DOHH2 (cell line): ENCODE measurements at regions not wholly inside any gene's neighbourhood (a gene's known extent, or its start where the extent isn't known, plus 50 kb on each side); places are given as distances from the start of the nearest gene placed in this dataset.
"Not testable (repeated sequence)": the region's sequence is repeated elsewhere in the genome, so short reads cannot be mapped to it uniquely, and the experiment has no call there.

ENCODE experiments used
- H3F3A ChIP-seq: fragments of 200-600 bp; sonication (generic), shearing (Covaris generic); 2 replicates; pipeline ENCODE4 v1.6.0; 2016; ENCODE audit warnings: antibody characterized with exemption, mild to moderate bottlenecking; ENCODE audit not compliant: control insufficient read depth, insufficient read depth
- H3K27ac ChIP-seq: fragments of 200-600 bp; sonication (generic); 2 replicates; pipeline ENCODE4 v1.5.1; 2014; ENCODE audit warnings: low read depth, mild to moderate bottlenecking, low read length, moderate library complexity
- H3K27me3 ChIP-seq: fragments of 200-600 bp; sonication (generic); 2 replicates; pipeline ENCODE4 v1.6.1; 2014; ENCODE audit warnings: mild to moderate bottlenecking, low read length, mixed read lengths; ENCODE audit not compliant: control insufficient read depth
- H3K36me3 ChIP-seq: fragments of 200-600 bp; sonication (generic); 2 replicates; pipeline ENCODE4 v1.6.1; 2014; ENCODE audit warnings: mild to moderate bottlenecking, low read length, moderate library complexity, mixed read lengths; ENCODE audit not compliant: control insufficient read depth
- H3K4me1 ChIP-seq: fragments of 200-600 bp; sonication (generic); 2 replicates; pipeline ENCODE4 v1.6.1; 2014; ENCODE audit warnings: mild to moderate bottlenecking, low read length, mixed read lengths; ENCODE audit not compliant: control insufficient read depth
- H3K4me2 ChIP-seq: fragments of 200-600 bp; sonication (generic); 2 replicates; pipeline ENCODE4 v1.6.0; 2014; ENCODE audit warnings: mild to moderate bottlenecking, low read length, moderate library complexity
- H3K4me3 ChIP-seq: fragments of 200-600 bp; sonication (generic); 2 replicates; pipeline ENCODE4 v1.5.1; 2014; ENCODE audit warnings: mild to moderate bottlenecking, low read length, mixed read lengths
- H3K79me2 ChIP-seq: fragments of 200-600 bp; sonication (generic); 2 replicates; pipeline ENCODE4 v1.6.1; 2014; ENCODE audit warnings: mild to moderate bottlenecking, low read length, mixed read lengths; ENCODE audit not compliant: control insufficient read depth
- H3K9me2 ChIP-seq: fragments of 200-600 bp; sonication (generic); replicated peaks from 2 replicates; pipeline ENCODE4 v1.6.1; 2014; ENCODE audit warnings: mild to moderate bottlenecking, low read length, mixed read lengths; ENCODE audit not compliant: control insufficient read depth
- H3K9me3 ChIP-seq: fragments of 200-600 bp; sonication (generic); 2 replicates; pipeline ENCODE4 v1.6.1; 2014; ENCODE audit warnings: antibody characterized with exemption, low read length, mixed read lengths; ENCODE audit not compliant: control insufficient read depth, insufficient read depth
- H4K20me1 ChIP-seq: fragments of 200-600 bp; sonication (generic); 2 replicates; pipeline ENCODE4 v1.6.0; 2014; ENCODE audit warnings: low read depth, mild to moderate bottlenecking, antibody characterized with exemption, low read length, moderate library complexity; ENCODE audit not compliant: control insufficient read depth, insufficient read depth
- CTCF ChIP-seq: fragments of 200-600 bp; sonication (generic); IDR thresholded peaks from one replicate; pipeline ENCODE4 v1.5.1; 2014; ENCODE audit warnings: antibody characterized with exemption, mild to moderate bottlenecking, low read depth, low read length; ENCODE audit not compliant: poor library complexity, severe bottlenecking
- EZH2phosphoT487 ChIP-seq: fragments of 200-600 bp; sonication (generic); IDR thresholded peaks from 2 replicates; pipeline ENCODE4 v1.6.1; 2017; ENCODE audit warnings: borderline replicate concordance, mild to moderate bottlenecking, antibody characterized with exemption, low read length, moderate library complexity, mixed read lengths

GRCh38 chr5:125685771-125686170, 737.4 kb upstream of the GRAMD2B start:
- Histone ChIP-seq H3K4me1 (no peaks in the 10 kb centered on the region), H3K79me2 (no peaks in the 10 kb centered on the region), H3K9me2 (no peaks in the 10 kb centered on the region), H3K9me3 (peaks cover 2% of the 10 kb centered on the region; the same call in 1 of the 2 replicates), H3K4me3 (no peak overlapping the region), H3K4me2 (no peak overlapping the region), H3F3A (no peaks in the 10 kb centered on the region), H3K27ac (no peak overlapping the region), H3K36me3 (no peaks in the 10 kb centered on the region), H4K20me1 (no peaks in the 10 kb centered on the region), H3K27me3 (no peaks in the 10 kb centered on the region)
- no peak for TF ChIP-seq CTCF
- TF ChIP-seq EZH2phosphoT487: no peak

GRCh38 chr5:125691738-125692530, 731.3 kb upstream of the GRAMD2B start:
- H3K4me1 ChIP-seq, H3K4me2 ChIP-seq, H3K4me3 ChIP-seq, H3K79me2 ChIP-seq, H3K27ac ChIP-seq, H3K36me3 ChIP-seq, H4K20me1 ChIP-seq, H3F3A ChIP-seq, H3K9me3 ChIP-seq, H3K27me3 ChIP-seq, H3K9me2 ChIP-seq: not testable (repeated sequence)

GRCh38 chr5:125695996-125696655, 727.1 kb upstream of the GRAMD2B start:
- no peaks in the 10 kb centered on the region for H3K79me2 ChIP-seq
- H3K4me3 ChIP-seq: no peak overlapping the region
- H3K27me3 ChIP-seq: no peaks in the 10 kb centered on the region
- H3K9me2 ChIP-seq: no peaks in the 10 kb centered on the region
- no peaks in the 10 kb centered on the region for H3K9me3 ChIP-seq
- H4K20me1 ChIP-seq: no peaks in the 10 kb centered on the region
- H3K4me2 ChIP-seq: no peak overlapping the region
- H3K4me1 ChIP-seq: no peaks in the 10 kb centered on the region; the same call in 1 of the 2 replicates
- no peaks in the 10 kb centered on the region for H3K36me3 ChIP-seq
- H3K27ac ChIP-seq: no peak overlapping the region
- no peaks in the 10 kb centered on the region for H3F3A ChIP-seq
- no peak for TF ChIP-seq EZH2phosphoT487
- no peak for TF ChIP-seq CTCF

GRCh38 chr5:125696762-125697161, 726.4 kb upstream of the GRAMD2B start:
- Histone ChIP-seq H3K79me2 (no peaks in the 10 kb centered on the region), H4K20me1 (no peaks in the 10 kb centered on the region), H3K4me2 (no peak overlapping the region), H3F3A (no peaks in the 10 kb centered on the region), H3K9me2 (no peaks in the 10 kb centered on the region), H3K4me1 (no peaks in the 10 kb centered on the region; the same call in 1 of the 2 replicates), H3K4me3 (no peak overlapping the region), H3K9me3 (no peaks in the 10 kb centered on the region), H3K27me3 (no peaks in the 10 kb centered on the region), H3K36me3 (no peaks in the 10 kb centered on the region), H3K27ac (no peak overlapping the region)
- TF ChIP-seq CTCF (no peak), EZH2phosphoT487 (no peak)
